Mucosa of descending colon (tissue), 3 donors: ENCODE measurements at regions not wholly inside any gene's neighbourhood (a gene's known extent, or its start where the extent isn't known, plus 50 kb on each side); places are given as distances from the start of the nearest gene placed in this dataset.
A peak's percentile ranks its signal among the peaks of the same experiment; 100 is the strongest.

Experiments used
- ATAC-seq: fragments of 200-7000 bp; cut with Tn5 transposase; one replicate; pipeline ENCODE4 v1.9.1; 2020; ENCODE audit warnings: mild to moderate bottlenecking, moderate library complexity
- DNase-seq, 3 donors: peaks; one replicate each; pipeline ENCODE4 v3.0.0-alpha.2; 2020
- H3K36me3 ChIP-seq: fragments of 200-600 bp; one replicate; pipeline ENCODE4 v1.8.0; 2021; ENCODE audit warnings: low read depth, mild to moderate bottlenecking
- H3K4me1 ChIP-seq: fragments of 200-600 bp; one replicate; pipeline ENCODE4 v1.8.0; 2021; ENCODE audit warnings: low read depth, mild to moderate bottlenecking
- H3K4me3 ChIP-seq: fragments of 200-600 bp; one replicate; pipeline ENCODE4 v1.8.0; 2021; ENCODE audit warnings: mild to moderate bottlenecking
- H3K9me3 ChIP-seq: fragments of 200-600 bp; one replicate; pipeline ENCODE4 v1.8.0; 2021; ENCODE audit warnings: mild to moderate bottlenecking
- CTCF ChIP-seq: fragments of 200-600 bp; IDR thresholded peaks from one replicate; pipeline ENCODE4 v1.8.0; 2022; ENCODE audit warnings: antibody characterized with exemption, mild to moderate bottlenecking
- intact Hi-C, 2 donors: fragments of 100-400 bp; cut with DNase I in 1 of 2; cut with micrococcal nuclease in 1 of 2; formaldehyde crosslinking; loops; one replicate each; pipeline versions ENCODE4 v1.11.0 to v1.11.1; 2022; cut with DNase I, micrococcal nuclease
- donor health status: DM: no; HTN: no; CAD: no; lungs with moderate emphysema.
- donor health status: DM: no; HTN: no; CAD: no.
- donor health status: DM: no; HTN: yes; CAD: no.

- no peak for DNase-seq
- H3K4me1 ChIP-seq: no peaks in the 10 kb centered on the region
- no peak for ATAC-seq
- no peaks in the 10 kb centered on the region for H3K36me3 ChIP-seq
- intact Hi-C loops: no loop called here
- H3K9me3 ChIP-seq: no peaks in the 10 kb centered on the region
- H3K4me3 ChIP-seq: no peak overlapping the region
- TF ChIP-seq CTCF: no peak
Observed at GRCh38 chr4:26067035-26067434, 153.0 kb downstream of the SMIM20 start.

- intact Hi-C loops: no loop called here
- Histone ChIP-seq H3K36me3 (no peaks in the 10 kb centered on the region), H3K4me1 (no peaks in the 10 kb centered on the region), H3K9me3 (no peaks in the 10 kb centered on the region), H3K4me3 (no peak overlapping the region)
- no peak for TF ChIP-seq CTCF
- DNase-seq (no peak), ATAC-seq (peak; percentile 47)
Observed at GRCh38 chr4:26069218-26069617, 155.2 kb downstream of the SMIM20 start.

GRCh38 chr4:26071688-26072087 lies 157.7 kb downstream of the SMIM20 start:
- intact Hi-C loops: no loop called here
- no peaks in the 10 kb centered on the region for H3K36me3 ChIP-seq
- DNase-seq (no peak), ATAC-seq (no peak)
- no peak overlapping the region for H3K4me3 ChIP-seq
- no peaks in the 10 kb centered on the region for H3K4me1 ChIP-seq
- no peaks in the 10 kb centered on the region for H3K9me3 ChIP-seq
- no peak for TF ChIP-seq CTCF

GRCh38 chr4:26073886-26074560 lies 160.0 kb downstream of the SMIM20 start:
- H3K9me3 ChIP-seq: no peaks in the 10 kb centered on the region
- no peaks in the 10 kb centered on the region for H3K4me1 ChIP-seq
- DNase-seq: no peak
- H3K4me3 ChIP-seq: no peak overlapping the region
- TF ChIP-seq CTCF: no peak
- intact Hi-C loops: no loop called here
- H3K36me3 ChIP-seq: no peaks in the 10 kb centered on the region
- no peak for ATAC-seq

- no peak for TF ChIP-seq CTCF
- H3K9me3 ChIP-seq: no peaks in the 10 kb centered on the region
- intact Hi-C loops: no loop called here
- ATAC-seq (peak; percentile 58), DNase-seq (peak in 1 of 3 donors; percentile 26)
- no peak overlapping the region for H3K4me3 ChIP-seq
- H3K36me3 ChIP-seq: no peaks in the 10 kb centered on the region
- no peaks in the 10 kb centered on the region for H3K4me1 ChIP-seq
Observed at GRCh38 chr4:26074712-26075430, 160.9 kb downstream of the SMIM20 start.
